Hepatic stellate cell (primary cell): ENCODE measurements at regions not wholly inside any gene's neighbourhood (a gene's known extent, or its start where the extent isn't known, plus 50 kb on each side); places are given as distances from the start of the nearest gene placed in this dataset.
"Not testable (repeated sequence)": the region's sequence is repeated elsewhere in the genome, so short reads cannot be mapped to it uniquely, and the experiment has no call there.

ENCODE experiments used
- DNase-seq: peaks from one replicate; pipeline ENCODE4 v3.0.0; 2011; ENCODE audit warnings: low spot score

- DNase-seq, result no peak
Measured at GRCh38 chr18:8499810-8500675, 109.2 kb upstream of the RAB12 start.

DNA sequence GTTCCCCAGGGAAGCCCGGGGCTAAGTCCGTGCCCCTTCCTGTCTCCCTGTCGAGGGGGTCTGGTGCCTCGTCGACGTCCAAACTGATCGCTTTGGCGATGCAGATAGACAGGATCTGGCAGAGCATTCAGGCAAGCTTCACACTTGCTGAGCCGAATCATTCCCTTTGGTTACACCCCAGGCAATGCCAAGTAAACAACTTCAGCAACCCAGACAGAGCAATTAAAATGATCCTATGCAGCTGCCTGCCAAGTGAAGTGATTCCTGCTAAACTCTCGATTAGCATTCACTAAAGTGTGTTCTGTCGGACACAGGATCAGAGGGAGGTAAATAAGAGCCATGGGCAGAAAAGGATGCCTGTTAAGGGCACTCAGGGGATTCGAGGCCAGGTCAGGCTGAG is 108.2 kb upstream of the RAB12 start:
- no peak for DNase-seq

DNA sequence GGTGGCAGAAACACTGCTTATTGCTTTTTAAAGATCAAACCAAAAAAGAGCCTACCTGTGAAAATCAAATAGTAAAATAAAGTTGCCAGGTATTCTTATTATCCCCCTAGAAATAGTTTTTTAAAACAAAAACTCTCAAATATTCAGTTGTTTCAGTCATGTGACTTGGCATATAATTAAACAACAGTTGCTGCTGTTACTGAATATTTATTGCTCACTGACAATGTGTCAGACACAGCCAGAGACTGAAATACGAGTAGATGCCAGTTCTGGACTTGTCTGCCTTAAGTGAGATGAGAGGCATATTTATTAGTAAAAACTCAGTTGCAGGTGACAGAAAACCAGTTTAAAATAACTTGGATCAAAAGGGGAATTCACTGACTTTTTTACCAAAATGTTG is 106.0 kb upstream of the RAB12 start:
- DNase-seq, result no peak

GRCh38 chr18:8504424-8504823 is 104.8 kb upstream of the RAB12 start:
- no peak for DNase-seq

- no peak for DNase-seq
Measured at GRCh38 chr18:8504880-8505435, 104.3 kb upstream of the RAB12 start.

DNA sequence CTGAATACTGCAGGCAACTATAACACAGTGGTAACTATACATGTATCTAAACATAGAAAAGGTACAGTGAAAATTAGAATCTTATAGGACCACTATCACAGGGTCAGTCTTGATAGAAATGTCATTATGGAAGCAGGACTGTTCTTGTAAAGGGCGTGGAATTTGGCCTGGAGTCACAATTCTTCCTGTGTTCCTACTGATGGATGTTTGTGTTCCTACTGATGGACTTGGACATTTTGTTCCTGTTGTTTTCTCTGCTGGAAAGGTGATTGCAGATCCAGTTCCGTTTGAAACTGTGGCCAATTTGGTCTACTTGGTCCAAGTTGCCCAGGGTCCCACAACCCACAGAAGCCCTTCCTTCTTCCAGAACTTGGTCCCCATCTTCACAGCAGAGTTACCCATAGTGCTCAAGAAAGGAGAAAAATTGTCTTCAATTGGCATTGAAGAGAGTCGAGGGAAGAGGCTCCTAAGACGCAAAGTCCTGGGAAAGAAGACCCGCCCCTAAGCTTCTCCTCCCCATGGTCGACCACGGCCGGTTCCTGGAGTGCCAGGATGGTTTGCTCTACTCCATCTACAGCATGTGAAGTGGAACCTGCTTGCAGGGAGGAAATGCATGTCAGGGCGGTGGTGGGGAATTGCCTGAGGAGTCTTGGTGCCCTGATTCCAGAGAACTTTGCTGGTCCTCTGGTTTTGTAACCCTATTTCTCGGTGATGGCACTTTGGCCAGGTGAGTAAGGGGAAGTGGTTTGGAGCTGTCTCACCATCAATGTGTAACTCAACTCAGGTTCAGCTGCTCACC is 102.8 kb upstream of the RAB12 start:
- no peak for DNase-seq

DNA sequence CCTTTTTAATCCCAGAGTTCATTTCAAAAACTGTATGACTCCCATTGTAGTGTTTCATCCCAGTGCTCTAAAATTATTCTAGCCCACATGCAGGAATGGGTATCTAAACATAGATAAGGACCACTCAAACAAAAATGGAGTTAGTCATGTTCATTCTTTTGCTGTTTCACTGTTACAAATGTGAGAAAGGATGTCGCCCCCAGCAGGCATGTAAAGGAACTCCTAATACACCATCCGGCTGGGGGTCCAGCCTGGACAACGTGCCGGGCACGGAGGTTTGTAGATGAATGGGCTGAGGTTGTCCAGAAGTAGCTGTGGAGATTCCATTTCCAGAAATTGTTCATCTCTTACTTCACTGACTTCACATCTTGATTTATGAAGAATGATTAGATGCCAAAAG is 101.9 kb upstream of the RAB12 start:
- no peak for DNase-seq

DNA sequence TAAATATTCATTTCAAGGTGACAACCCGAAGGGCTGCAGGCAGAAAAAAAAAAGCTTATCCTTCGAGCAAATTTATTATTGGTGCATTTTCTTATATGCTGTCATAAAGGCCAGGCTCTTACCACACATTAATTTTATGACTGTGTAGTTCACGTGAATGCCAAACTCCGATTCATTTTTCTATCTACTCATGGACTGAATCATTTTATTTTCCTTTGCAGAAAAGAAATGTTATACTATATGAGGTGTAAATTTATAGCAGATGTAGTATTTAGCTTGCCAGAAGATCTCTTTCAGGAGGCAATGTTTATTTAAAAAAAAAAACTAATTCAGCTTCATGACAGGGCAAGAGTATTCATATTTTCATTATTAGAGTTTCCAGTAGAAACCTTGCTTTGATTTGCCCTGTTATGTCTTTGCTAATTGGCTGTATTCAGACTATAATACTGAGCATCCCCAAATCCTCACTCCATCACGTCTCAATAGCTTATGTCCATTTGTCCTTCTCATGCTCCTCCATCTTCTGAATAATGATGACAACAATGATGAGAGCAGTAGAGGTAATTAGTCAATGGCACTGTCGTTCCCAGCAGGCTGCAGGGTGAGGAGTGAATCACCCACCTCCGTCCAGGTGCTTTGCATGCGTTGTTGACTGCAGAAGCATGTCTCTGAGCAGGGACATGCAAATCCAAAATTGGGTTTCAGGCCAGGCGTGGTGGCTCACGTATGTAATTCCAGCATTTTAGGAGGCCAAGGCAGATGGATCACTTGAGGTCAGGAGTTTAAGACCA is 101.1 kb upstream of the RAB12 start:
- no peak for DNase-seq

- no peak for DNase-seq
Measured at GRCh38 chr18:8513249-8513648, 96.0 kb upstream of the RAB12 start.

DNA sequence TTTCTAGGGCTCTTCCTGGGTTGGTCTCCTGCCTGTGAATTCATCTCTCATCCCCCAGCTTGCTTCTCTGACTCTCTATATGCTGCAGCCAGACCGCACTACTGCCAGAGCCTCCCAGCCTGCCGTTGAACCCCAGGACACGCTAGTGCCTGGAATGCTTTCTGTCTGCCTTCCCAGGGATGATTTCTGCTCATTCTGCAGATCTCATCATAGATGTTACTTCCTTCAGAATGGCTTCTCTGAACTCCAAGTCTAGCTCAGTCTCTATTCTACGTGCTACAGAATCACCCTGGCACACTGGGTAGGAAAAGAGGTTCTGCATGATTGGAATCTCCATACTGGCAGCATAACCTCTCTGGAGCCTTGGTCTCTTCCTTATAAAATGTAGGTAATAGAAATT is 94.8 kb upstream of the RAB12 start:
- no peak for DNase-seq

GRCh38 chr18:8515142-8515865 is 93.9 kb upstream of the RAB12 start:
- DNase-seq, result no peak

- no peak for DNase-seq
Measured at GRCh38 chr18:8516371-8517250, 92.6 kb upstream of the RAB12 start.

GRCh38 chr18:8517276-8517675 is 92.0 kb upstream of the RAB12 start:
- no peak for DNase-seq

DNA sequence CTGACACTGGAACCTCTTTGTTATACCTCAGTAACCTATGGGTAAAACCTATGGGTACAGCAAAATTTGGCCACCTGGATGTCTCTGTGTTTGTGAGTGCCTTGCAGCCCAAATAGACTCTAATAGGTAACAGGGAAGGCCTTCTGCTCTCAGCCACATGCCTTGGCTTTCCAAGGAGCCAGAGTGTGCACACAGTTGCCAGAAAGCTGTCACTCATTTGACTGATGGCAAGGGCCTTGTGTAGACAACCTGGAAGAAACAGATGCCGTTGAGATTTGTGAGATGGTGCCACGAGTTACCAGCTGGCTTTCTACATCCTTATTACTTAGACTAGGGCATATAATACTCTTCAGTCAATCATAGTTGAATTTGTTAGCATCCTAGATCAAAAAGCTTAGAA is 90.1 kb upstream of the RAB12 start:
- DNase-seq, result no peak

DNA sequence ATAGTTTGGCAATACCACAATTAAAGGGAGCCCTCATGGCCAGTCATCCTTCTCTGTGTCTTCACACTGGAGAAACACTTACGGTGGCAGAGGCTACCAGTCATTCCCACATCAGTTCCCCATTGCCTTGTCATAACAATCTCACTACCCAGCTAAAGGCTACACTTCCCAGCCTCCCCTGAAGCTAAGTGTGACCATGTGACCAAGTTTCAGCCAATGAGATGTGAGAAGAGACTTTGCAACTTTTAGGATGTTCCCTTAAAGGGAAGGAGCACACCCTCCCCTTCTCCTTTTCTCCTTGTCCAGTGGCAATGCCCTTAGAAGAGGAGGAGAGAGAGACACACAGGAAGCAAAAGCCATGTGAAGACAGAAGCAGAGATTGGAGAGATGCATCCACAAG is 89.0 kb upstream of the RAB12 start:
- DNase-seq, result no peak

- DNase-seq, result no peak
Measured at GRCh38 chr18:8522756-8523155, 86.5 kb upstream of the RAB12 start.

DNA sequence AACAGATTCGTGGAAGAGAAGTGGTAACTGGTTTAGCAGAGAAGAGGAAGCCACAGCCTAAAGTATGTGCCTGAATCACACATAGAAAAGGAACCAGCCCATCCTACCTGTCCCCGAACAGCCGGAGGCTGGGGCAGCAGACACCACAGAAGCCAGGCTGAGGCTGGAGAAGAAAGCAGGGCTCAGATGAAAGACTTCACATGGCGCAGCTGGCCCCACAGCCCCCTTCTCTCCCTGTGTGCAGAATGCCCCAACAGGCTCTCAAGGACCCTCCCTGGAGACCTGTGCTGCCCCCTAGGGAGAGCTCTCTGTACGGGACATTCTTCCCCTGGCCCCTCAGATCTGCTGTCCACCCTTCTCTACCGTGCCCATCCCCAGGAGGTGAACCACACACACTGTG is 83.5 kb upstream of the RAB12 start:
- no peak for DNase-seq

- no peak for DNase-seq
Measured at GRCh38 chr18:8526332-8526731, 82.9 kb upstream of the RAB12 start.

- no peak for DNase-seq
Measured at GRCh38 chr18:8529609-8530008, 79.6 kb upstream of the RAB12 start.

GRCh38 chr18:8531084-8531483 is 78.2 kb upstream of the RAB12 start:
- not testable (repeated sequence) for DNase-seq

- DNase-seq, result no peak
Measured at GRCh38 chr18:8536231-8536630, 73.0 kb upstream of the RAB12 start.
